ENCODE measurements at regions not wholly inside any gene's neighbourhood (a gene's known extent, or its start where the extent isn't known, plus 50 kb on each side); places are given as distances from the start of the nearest gene placed in this dataset.

- TF ChIP-seq CTCF (IDR thresholded peaks at IDR 0.05) (no peak), POLR2A (IDR thresholded peaks at IDR 0.05) (no peak)
These were observed 1638.5 kb upstream of the C9orf72 start for GRCh38 chr9:29211580-29212396.

Data from lower leg skin (tissue), 3 donors.